Right renal cortex interstitium (tissue), 3 donors: ENCODE measurements at regions not wholly inside any gene's neighbourhood (a gene's known extent, or its start where the extent isn't known, plus 50 kb on each side); places are given as distances from the start of the nearest gene placed in this dataset.
"Not testable (repeated sequence)": the region's sequence is repeated elsewhere in the genome, so short reads cannot be mapped to it uniquely, and the experiment has no call there.

Source experiments
- DNase-seq, 3 donors: peaks; one replicate each; pipeline ENCODE4 v3.0.0-alpha.2; 2013; ENCODE audit warnings: low read depth in 3 of 3, low spot score in 2 of 3

DNA sequence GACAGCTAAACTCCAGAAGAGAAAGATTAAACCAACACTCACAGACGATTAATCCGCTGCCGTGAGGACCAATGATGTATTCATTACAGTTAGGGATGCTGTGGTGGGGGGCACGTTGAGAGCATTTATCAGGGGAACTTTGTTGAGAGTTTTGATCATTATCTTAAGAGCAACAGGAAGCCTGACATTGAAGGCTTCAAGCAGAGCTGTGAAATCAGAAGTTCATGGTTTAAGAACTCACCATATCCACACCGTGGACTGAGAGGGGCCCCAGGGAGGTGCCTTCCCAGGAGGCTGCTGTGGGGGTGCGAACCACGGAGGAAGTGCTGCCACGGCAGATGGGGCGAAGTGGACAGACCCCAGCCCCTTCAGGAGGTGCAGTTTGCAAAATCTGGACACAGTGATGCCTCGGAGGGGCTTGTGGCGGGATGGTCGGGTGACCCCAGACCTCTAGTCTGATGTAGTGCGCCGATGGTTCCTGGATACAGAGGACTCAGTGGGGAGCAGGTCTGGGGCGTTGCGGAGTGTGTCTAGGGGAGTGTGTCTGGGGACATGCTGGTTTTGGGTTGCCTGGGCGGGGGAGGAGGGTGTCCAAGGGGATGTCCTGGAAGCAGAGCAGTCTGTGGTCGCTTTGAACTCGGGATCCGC lies 73.0 kb downstream of the DIO3 start:
- DNase-seq: no peak

- DNase-seq: no peak
Measured at GRCh38 chr14:101634850-101635748, 73.8 kb downstream of the DIO3 start.

- no peak for DNase-seq
Measured at GRCh38 chr14:101635749-101636560, 74.7 kb downstream of the DIO3 start.

GRCh38 chr14:101639241-101639833 lies 78.0 kb downstream of the DIO3 start:
- no peak for DNase-seq

GRCh38 chr14:101643651-101644050 lies 82.4 kb downstream of the DIO3 start:
- DNase-seq: no peak

GRCh38 chr14:101654051-101654450 lies 92.8 kb downstream of the DIO3 start:
- no peak for DNase-seq

DNA sequence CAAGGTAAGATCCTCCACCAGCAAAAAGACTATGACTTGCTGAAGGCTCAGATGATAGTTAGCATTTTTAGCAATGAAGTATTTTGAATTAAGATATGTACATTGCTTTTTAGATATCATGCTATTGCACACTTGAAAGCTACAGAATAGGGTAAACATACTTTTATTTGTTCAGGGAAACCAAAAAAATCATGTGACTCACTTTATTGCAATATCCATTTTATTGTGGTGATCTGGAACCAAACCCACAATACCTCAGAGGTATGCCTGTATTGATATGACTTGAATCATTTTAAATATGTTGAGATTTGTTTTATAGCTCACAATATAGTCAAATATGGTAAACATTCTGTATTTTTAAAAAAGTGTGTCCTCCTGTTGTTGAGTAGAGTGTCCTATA lies 96.1 kb downstream of the DIO3 start:
- DNase-seq: no peak

DNA sequence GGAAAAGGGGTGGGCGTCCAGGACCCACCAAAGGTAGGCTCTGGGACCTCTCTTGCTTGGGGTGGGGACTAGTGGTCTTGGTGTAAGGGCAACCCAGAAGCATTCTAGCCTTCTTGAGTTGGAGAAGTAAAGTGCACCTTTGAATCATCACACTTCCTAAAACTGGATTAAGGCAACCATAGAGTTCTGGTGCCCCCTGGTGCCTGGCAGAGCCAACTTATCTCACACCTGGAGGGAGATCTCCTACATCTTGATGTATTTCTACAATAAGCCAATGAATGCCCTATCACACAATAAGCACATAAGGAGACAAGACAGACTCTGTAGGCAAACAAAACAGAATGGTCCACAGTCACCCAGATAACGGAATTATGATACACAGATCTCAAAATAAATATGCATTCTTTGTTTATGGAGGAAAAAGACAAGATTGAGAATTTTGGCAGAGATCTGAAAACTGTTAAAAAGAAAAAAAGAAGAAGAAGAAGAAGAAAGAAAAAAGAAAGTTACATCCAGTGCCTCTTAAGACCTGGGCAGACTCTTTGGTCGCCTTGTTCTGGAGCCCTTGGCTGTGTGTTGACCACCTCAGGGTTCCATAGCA lies 95.9 kb upstream of the PPP2R5C start:
- DNase-seq: peak; percentile 14 to 31 (median 19)

DNA sequence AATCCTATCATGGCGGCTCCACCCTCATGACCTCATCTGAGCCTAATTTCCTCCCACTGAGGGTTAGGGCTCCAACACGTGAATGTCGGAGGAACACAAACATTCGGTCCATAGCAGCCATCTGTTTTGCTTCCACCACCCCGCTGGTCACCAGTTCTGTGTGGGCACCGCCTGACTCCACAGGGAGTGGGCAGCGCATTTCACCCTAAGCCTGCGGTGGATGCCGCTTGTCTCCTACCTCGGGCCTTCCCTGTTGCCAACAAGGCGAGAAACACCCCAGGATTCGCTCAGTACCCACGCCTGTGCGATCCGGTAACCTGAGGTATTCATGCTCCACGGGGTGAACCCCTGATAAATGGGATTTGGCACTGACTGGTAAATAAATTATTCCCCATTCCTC lies 95.2 kb upstream of the PPP2R5C start:
- DNase-seq: no peak

DNA sequence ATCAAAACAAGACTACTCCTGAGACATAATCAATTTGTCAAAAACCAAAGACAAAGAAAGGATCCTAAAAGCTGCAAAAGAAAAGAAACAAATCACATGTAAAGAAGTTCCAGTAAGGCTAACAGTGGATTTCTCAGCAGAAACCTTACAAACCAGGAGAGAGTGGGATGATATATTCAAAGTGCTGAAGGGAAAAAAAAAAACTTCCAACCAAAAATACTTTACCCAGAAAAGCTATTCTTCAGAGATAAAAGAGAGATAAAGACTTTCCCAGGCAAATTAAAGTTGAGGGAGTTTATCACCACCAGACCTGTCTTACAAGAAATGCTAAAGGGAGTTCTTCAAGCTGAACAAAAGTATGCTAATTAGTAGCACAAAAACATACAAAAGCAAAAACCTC lies 91.9 kb upstream of the PPP2R5C start:
- DNase-seq: no peak

DNA sequence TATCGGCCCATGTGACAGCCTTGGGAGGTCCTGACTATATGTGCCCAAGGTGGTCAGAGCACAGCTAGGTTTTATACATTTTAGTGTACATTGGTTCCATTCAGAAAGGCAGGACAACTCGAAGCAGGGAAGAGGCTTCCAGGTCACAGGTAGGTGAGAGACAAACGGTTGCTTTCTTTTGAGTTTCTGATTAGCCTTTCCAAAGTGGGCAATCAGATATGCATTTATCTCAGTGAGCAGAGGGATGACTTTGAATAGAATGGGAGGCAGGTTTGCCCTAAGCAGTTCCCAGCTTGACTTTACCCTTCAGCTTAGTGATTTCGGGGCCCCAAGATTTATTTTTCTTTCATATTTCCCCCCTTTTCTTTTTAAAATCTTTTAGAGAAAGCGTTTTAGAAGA lies 87.6 kb upstream of the PPP2R5C start:
- DNase-seq: no peak

DNA sequence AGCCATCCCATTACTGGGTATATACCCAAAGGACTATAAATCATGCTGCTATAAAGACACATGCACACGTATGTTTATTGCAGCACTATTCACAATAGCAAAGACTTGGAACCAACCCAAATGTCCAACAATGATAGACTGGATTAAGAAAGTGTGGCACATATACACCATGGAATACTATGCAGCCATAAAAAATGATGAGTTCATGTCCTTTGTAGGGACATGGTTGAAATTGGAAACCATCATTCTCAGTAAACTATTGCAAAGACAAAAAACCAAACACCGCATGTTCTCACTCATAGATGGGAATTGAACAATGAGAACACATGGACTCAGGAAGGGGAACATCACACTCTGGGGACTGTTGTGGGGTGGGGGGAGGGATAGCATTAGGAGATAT lies 85.7 kb upstream of the PPP2R5C start:
- DNase-seq: not testable (repeated sequence)

DNA sequence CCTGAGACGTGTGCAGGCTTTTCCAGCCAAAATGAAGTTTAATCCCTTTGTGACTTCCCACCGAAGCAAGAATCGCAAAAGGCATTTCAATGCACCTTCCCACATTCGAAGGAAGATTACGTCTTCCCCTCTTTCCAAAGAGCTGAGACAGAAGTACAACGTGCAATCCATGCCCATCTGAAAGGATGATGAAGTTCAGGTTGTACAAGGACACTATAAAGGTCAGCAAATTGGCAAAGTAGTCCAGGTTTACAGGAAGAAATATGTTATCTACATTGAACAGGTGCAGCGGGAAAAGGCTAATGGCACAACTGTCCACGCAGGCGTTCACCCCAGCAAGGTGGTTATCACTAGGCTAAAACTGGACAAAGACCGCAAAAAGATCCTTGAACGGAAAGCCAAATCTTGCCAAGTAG lies 83.6 kb upstream of the PPP2R5C start:
- not testable (repeated sequence) for DNase-seq

DNA sequence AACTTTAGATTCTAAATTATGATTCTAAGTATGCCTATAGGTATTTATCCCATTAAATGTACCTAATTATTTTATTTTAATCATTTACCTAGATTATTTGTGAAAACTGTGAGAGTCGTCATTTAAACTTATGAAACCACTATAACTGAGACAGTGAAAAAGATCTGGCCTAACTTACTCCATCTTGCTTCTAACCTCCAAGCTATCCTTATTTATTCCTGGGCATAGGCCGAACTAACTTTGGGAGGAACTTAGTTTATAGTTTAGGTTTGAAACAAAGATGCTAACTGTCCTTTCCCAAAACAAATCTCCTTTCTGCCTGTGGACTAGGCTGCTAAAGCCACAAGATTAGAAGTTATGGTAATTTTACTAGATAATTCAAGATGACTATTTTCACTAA lies 79.7 kb upstream of the PPP2R5C start:
- DNase-seq: no peak

DNA sequence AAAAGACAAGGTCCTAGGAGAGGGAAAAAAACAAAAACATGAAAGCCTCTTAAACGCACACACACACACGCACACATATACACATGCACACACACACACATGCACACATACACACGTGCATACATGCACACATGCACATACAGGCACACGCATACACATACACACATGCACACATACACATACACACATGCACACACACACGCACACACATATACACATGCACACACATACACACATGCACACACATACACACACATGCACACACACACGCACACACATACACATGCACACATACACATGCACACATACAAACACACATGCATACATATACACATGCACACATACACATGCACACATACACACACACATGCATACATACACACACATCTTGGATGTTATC lies 78.1 kb upstream of the PPP2R5C start:
- no peak for DNase-seq

- DNase-seq: no peak
Measured at GRCh38 chr14:101687756-101688546, 73.6 kb upstream of the PPP2R5C start.

DNA sequence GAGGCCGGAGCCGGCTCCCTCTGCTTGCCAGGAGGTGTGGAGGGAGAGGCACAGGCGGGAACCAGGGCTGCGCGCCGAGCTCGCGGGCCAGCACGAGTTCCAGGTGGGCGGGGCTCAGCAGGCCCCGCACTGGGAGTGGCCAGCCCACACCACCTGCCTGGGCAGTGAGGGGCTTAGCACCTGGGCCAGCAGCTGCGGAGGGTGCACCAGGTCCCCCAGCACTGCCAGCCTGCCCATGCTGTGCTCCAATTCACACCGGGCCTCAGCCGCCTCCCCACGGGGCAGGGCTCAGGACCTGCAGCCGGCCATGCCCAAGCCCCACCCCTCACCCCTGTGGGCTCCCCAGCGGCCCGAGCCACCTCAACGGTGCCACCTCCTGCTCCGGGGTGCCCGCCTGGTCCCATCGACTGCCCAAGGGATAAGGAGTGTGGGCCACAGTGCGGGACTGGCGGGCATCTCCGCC lies 72.4 kb upstream of the PPP2R5C start:
- no peak for DNase-seq

DNA sequence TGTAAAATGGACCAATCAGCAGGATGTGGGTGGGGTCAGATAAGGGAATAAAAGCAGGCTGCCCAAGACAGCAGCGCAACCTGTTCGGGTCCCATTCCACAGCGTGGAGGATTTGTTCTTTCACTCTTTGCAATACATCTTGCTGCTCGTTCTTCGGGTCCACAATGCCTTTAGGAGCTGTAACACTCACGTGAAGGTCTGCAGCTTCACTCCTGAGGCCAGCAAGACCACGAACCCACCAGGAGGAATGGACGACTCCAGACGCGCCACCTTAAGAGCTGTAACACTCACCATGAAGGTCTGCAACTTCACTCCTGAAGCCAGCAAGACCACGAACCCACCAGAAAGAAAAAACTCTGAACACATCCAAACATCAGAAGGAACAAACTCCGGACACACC lies 71.5 kb upstream of the PPP2R5C start:
- not testable (repeated sequence) for DNase-seq

DNA sequence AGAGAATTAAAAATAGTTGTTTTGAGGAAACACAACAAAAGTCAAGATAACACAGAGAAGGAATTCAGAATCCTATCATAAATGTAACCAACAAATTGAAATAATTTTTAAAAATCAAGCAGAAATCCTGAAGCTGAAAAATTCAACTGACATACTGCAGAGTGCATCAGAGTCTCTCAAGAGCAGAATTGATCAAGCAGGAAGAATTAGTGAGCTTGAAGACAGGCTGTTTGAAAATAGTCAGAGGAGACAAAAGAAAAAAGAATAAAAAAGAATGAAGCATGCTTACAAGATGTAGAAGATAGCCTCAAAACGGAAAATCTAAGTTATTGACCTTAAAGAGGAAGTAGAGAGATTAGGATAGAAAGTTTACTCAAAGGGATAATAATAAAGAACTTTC lies 65.8 kb upstream of the PPP2R5C start:
- DNase-seq: no peak

DNA sequence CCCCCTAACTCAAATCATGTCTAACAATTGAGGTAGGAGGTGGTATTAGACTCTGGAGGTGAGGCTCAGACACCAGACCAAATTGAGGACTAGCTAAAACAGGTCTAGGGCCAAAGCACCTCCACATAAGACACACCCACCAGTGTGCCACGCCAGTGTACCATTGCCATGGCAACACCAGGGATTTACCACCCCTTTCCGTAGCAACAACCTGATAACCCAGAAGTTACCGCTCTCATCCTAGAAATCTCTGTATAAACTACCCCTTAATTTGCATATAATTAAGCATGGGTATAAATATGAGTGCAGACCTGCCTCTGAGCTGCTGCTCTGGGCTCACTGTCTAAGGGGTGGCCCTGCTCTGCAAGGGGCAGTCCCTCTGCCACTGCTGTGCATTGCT lies 57.4 kb upstream of the PPP2R5C start:
- DNase-seq: no peak
